Trophoblast cell (in vitro differentiated cells and primary cell): ENCODE measurements at regions not wholly inside any gene's neighbourhood (a gene's known extent, or its start where the extent isn't known, plus 50 kb on each side); places are given as distances from the start of the nearest gene placed in this dataset.
A peak's percentile ranks its signal among the peaks of the same experiment; 100 is the strongest.

ENCODE experiments used
- DNase-seq, 2 donors: peaks; one replicate each; pipeline ENCODE4 v3.0.0-alpha.2; 2016
- H2AFZ ChIP-seq: 2 replicates; pipeline ENCODE4 v1.6.1; 2013; ENCODE audit warnings: low read length, moderate library complexity, mild to moderate bottlenecking; ENCODE audit not compliant: insufficient read depth, poor library complexity
- H2AK5ac ChIP-seq: 2 replicates; pipeline ENCODE4 v1.6.1; 2013; ENCODE audit warnings: mild to moderate bottlenecking, low read length
- H2BK120ac ChIP-seq: 2 replicates; pipeline ENCODE4 v1.6.1; 2013; ENCODE audit warnings: low read length, mild to moderate bottlenecking, moderate library complexity; ENCODE audit not compliant: insufficient read depth, poor library complexity
- H2BK12ac ChIP-seq: 2 replicates; pipeline ENCODE4 v1.6.1; 2013; ENCODE audit warnings: mild to moderate bottlenecking, low read length, moderate library complexity
- H2BK5ac ChIP-seq: 2 replicates; pipeline ENCODE4 v1.6.1; 2013; ENCODE audit warnings: low read length, low read depth, moderate library complexity, mild to moderate bottlenecking; ENCODE audit not compliant: poor library complexity
- H3K14ac ChIP-seq: 2 replicates; pipeline ENCODE4 v1.6.1; 2013; ENCODE audit warnings: mild to moderate bottlenecking, low read length
- H3K18ac ChIP-seq: 2 replicates; pipeline ENCODE4 v1.6.1; 2013; ENCODE audit warnings: mild to moderate bottlenecking, low read length
- H3K23ac ChIP-seq: 2 replicates; pipeline ENCODE4 v1.6.1; 2013; ENCODE audit warnings: low read length
- H3K27ac ChIP-seq: 2 replicates; pipeline ENCODE4 v1.5.1; 2013; ENCODE audit warnings: low read depth, mild to moderate bottlenecking, inconsistent platforms, low read length, moderate library complexity
- H3K27me3 ChIP-seq: 2 replicates; pipeline ENCODE4 v1.6.1; 2013; ENCODE audit warnings: inconsistent platforms, mild to moderate bottlenecking, low read length, moderate library complexity; ENCODE audit not compliant: insufficient read depth
- H3K36me3 ChIP-seq, 2 experiments: 1 replicate in 1 of 2; 2 replicates in 1 of 2; pipeline ENCODE4 v1.6.1; 2013; ENCODE audit warnings: low read length in 2 of 2, mild to moderate bottlenecking in 2 of 2, moderate library complexity in 1 of 2; ENCODE audit not compliant: insufficient read depth in 2 of 2, control insufficient read depth in 1 of 2
- H3K4ac ChIP-seq: 2 replicates; pipeline ENCODE4 v1.6.1; 2013; ENCODE audit warnings: low read depth, mild to moderate bottlenecking, low read length, moderate library complexity
- H3K4me1 ChIP-seq, 2 experiments: 1 replicate in 1 of 2; 2 replicates in 1 of 2; pipeline ENCODE4 v1.6.1; 2013; ENCODE audit warnings: low read length in 2 of 2, mild to moderate bottlenecking in 2 of 2, moderate library complexity in 1 of 2; ENCODE audit not compliant: insufficient read depth in 2 of 2, control insufficient read depth in 1 of 2
- H3K4me2 ChIP-seq: 2 replicates; pipeline ENCODE4 v1.6.1; 2013; ENCODE audit warnings: inconsistent platforms, mild to moderate bottlenecking, low read length, moderate library complexity
- H3K4me3 ChIP-seq: 2 replicates; pipeline ENCODE4 v1.5.1; 2013; ENCODE audit warnings: mild to moderate bottlenecking, low read depth, low read length, inconsistent platforms
- H3K79me1 ChIP-seq: one replicate; pipeline ENCODE4 v1.6.1; 2013; ENCODE audit warnings: low read length
- H3K79me2 ChIP-seq: 2 replicates; pipeline ENCODE4 v1.6.1; 2013; ENCODE audit warnings: low read length, mild to moderate bottlenecking; ENCODE audit not compliant: control insufficient read depth, insufficient read depth, poor library complexity
- H3K9ac ChIP-seq: 2 replicates; pipeline ENCODE4 v1.6.1; 2013; ENCODE audit warnings: mild to moderate bottlenecking, low read length
- H3K9me3 ChIP-seq: 2 replicates; pipeline ENCODE4 v1.6.1; 2013; ENCODE audit warnings: low read depth, mild to moderate bottlenecking, control low read depth, inconsistent platforms, low read length; ENCODE audit not compliant: insufficient read depth
- H4K12ac ChIP-seq: 2 replicates; pipeline ENCODE4 v1.6.1; 2013; ENCODE audit warnings: low read depth, mild to moderate bottlenecking, low read length, moderate library complexity
- H4K8ac ChIP-seq: 2 replicates; pipeline ENCODE4 v1.6.1; 2013; ENCODE audit warnings: low read depth, mild to moderate bottlenecking, low read length, moderate library complexity
- H4K91ac ChIP-seq: one replicate; pipeline ENCODE4 v1.6.1; 2013; ENCODE audit warnings: low read depth, mild to moderate bottlenecking, low read length, moderate library complexity
- WGBS: extraction: QIAGEN DNeasy Blood & Tissue Kit; methylation state at CpG from one replicate; pipeline ENCODE4 v1.1.7; 2013; ENCODE audit warnings: missing lambda C conversion rate; ENCODE audit not compliant: insufficient read length, insufficient coverage; ENCODE audit errors: extremely low coverage; 5-methylcytosine and 5-hydroxymethylcytosine counted together

DNA sequence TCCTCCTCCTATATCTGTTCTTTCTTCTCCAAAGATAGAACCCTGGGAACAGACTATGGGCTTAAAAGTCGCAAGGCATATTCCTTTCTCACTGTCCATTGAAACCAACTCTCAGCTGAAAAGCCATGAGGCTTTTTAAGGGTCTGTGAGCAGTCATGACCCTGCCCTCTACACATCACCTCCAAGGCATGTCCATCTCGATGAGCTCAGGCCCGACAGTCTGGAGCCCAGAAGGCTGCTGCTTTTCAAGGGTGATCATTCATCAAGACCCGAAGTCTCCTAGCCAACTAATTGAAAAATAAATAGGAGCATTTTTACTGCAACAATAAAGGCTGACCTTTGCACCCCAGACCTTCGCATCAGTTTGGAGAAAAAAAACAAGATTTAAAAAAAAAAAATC lies 378.8 kb upstream of the NRSN1 start:
- WGBS = no CpG with 5 or more reads among the region's 5 CpGs
- Histone ChIP-seq H3K14ac (no peak overlapping the region), H2AK5ac (no peak overlapping the region), H4K8ac (no peak overlapping the region), H4K91ac (no peak overlapping the region), H3K4me1 (no peaks in the 10 kb centered on the region), H3K36me3 (no peaks in the 10 kb centered on the region), H3K4me2 (no peak overlapping the region), H3K27ac (no peak overlapping the region), H3K9me3 (no peaks in the 10 kb centered on the region), H4K12ac (no peak overlapping the region), H3K4me3 (no peak overlapping the region), H3K4ac (no peak overlapping the region), H3K27me3 (no peaks in the 10 kb centered on the region), H3K79me1 (no peaks in the 10 kb centered on the region), H3K23ac (no peak overlapping the region), H3K9ac (no peak overlapping the region), H2AFZ (no peak overlapping the region), H2BK120ac (no peak overlapping the region), H3K79me2 (no peaks in the 10 kb centered on the region), H3K18ac (no peak overlapping the region), H2BK5ac (no peak overlapping the region), H2BK12ac (no peak overlapping the region)
- DNase-seq = no peak

DNA sequence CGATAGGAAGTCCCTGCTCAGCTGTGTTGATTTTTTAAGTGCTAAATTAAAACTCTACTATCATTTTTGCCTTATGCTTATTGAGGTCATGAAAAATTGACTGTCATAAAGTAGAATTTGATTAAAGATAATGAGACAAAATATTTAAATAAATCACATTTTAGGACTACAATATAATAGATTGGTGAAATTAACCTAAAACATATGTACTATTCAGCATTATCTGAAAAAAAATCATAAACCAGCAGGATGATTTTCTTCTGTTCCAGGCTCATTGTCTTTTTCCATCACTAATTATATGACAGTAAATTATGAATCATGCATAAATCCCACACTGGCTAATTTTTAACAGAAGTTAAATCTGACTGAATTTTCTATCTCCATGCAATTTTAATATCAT lies 373.6 kb upstream of the NRSN1 start:
- Histone ChIP-seq H4K8ac (no peak overlapping the region), H3K4me3 (no peak overlapping the region), H3K4me1 (no peaks in the 10 kb centered on the region), H3K18ac (no peak overlapping the region), H2AFZ (no peak overlapping the region), H3K4me2 (no peak overlapping the region), H3K27ac (no peak overlapping the region), H3K36me3 (no peaks in the 10 kb centered on the region), H2AK5ac (no peak overlapping the region), H3K23ac (no peak overlapping the region), H4K91ac (no peak overlapping the region), H3K79me1 (no peaks in the 10 kb centered on the region), H3K14ac (no peak overlapping the region), H3K9ac (no peak overlapping the region), H2BK12ac (no peak overlapping the region), H3K4ac (no peak overlapping the region), H3K27me3 (no peaks in the 10 kb centered on the region), H3K79me2 (no peaks in the 10 kb centered on the region), H2BK5ac (no peak overlapping the region), H3K9me3 (no peaks in the 10 kb centered on the region), H4K12ac (no peak overlapping the region), H2BK120ac (no peak overlapping the region)
- DNase-seq = no peak
- no CpG with 5 or more reads among the region's 1 CpG for WGBS

DNA sequence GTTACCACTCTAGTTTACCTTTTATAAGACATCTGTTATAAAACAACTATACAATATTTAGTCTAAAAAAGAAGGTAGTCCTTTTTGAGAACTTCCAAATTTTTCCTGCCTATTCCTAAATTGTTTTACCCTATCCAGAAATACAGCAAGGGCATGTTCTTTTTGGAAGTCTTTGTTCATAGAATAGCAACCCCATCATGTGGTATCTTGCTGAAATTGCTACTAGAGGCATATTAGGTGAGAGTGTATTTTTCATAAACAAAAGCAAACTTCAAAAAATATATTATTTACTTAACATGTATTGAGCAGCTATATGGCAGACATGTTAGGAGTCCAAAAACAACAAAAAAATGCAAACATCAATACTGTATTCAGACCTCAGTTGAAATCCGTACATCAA lies 371.8 kb upstream of the NRSN1 start:
- WGBS = no CpG with 5 or more reads among the region's 1 CpG
- H3K4ac ChIP-seq = no peak overlapping the region
- no peaks in the 10 kb centered on the region for H3K79me1 ChIP-seq
- no peaks in the 10 kb centered on the region for H3K79me2 ChIP-seq
- no peaks in the 10 kb centered on the region for H3K9me3 ChIP-seq
- no peak overlapping the region for H2BK120ac ChIP-seq
- no peak overlapping the region for H4K12ac ChIP-seq
- no peaks in the 10 kb centered on the region for H3K36me3 ChIP-seq
- no peak overlapping the region for H2BK5ac ChIP-seq
- H3K23ac ChIP-seq = no peak overlapping the region
- H2AFZ ChIP-seq = no peak overlapping the region
- no peak overlapping the region for H2AK5ac ChIP-seq
- H4K91ac ChIP-seq = no peak overlapping the region
- no peak overlapping the region for H3K18ac ChIP-seq
- no peak overlapping the region for H3K27ac ChIP-seq
- no peak overlapping the region for H2BK12ac ChIP-seq
- H3K14ac ChIP-seq = no peak overlapping the region
- no peaks in the 10 kb centered on the region for H3K27me3 ChIP-seq
- H3K4me3 ChIP-seq = no peak overlapping the region
- H4K8ac ChIP-seq = no peak overlapping the region
- H3K9ac ChIP-seq = no peak overlapping the region
- no peak overlapping the region for H3K4me2 ChIP-seq
- peak in 1 of 2 donors; percentile 6 for DNase-seq
- H3K4me1 ChIP-seq = no peaks in the 10 kb centered on the region

DNA sequence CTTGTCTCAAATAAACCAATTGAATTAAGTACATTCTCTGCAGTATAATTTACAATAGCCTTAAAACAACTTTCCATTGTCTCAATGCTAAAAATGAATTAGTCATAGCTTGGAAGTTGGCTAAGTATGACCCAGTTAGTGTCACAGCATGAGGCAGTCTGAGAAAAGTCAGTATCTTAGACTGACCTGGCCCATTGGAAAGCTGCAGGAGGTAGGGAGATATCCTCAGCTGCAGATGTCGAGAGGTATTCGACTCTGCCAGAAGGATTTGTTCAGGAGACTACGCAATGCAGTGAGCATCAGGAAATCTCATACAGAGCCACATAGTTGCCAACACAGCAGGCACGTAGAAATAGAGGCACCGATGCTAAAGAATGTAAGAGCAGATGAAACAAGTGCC lies 350.9 kb upstream of the NRSN1 start:
- H3K4me2 ChIP-seq = no peak overlapping the region
- H3K79me2 ChIP-seq = no peaks in the 10 kb centered on the region
- H3K18ac ChIP-seq = no peak overlapping the region
- H3K27ac ChIP-seq = no peak overlapping the region
- no peak overlapping the region for H4K8ac ChIP-seq
- no peaks in the 10 kb centered on the region for H3K9me3 ChIP-seq
- no peak overlapping the region for H2AFZ ChIP-seq
- no peaks in the 10 kb centered on the region for H3K27me3 ChIP-seq
- no peak overlapping the region for H3K4ac ChIP-seq
- H3K9ac ChIP-seq = no peak overlapping the region
- WGBS = no CpG with 5 or more reads among the region's 5 CpGs
- no peaks in the 10 kb centered on the region for H3K36me3 ChIP-seq
- H3K4me3 ChIP-seq = no peak overlapping the region
- no peaks in the 10 kb centered on the region for H3K79me1 ChIP-seq
- H2BK120ac ChIP-seq = no peak overlapping the region
- H4K91ac ChIP-seq = no peak overlapping the region
- no peak for DNase-seq
- H2BK5ac ChIP-seq = no peak overlapping the region
- no peak overlapping the region for H3K14ac ChIP-seq
- no peak overlapping the region for H4K12ac ChIP-seq
- no peaks in the 10 kb centered on the region for H3K4me1 ChIP-seq
- no peak overlapping the region for H3K23ac ChIP-seq
- no peak overlapping the region for H2BK12ac ChIP-seq
- no peak overlapping the region for H2AK5ac ChIP-seq
